ENCODE measurements at regions not wholly inside any gene's neighbourhood (a gene's known extent, or its start where the extent isn't known, plus 50 kb on each side); places are given as distances from the start of the nearest gene placed in this dataset.

DNA sequence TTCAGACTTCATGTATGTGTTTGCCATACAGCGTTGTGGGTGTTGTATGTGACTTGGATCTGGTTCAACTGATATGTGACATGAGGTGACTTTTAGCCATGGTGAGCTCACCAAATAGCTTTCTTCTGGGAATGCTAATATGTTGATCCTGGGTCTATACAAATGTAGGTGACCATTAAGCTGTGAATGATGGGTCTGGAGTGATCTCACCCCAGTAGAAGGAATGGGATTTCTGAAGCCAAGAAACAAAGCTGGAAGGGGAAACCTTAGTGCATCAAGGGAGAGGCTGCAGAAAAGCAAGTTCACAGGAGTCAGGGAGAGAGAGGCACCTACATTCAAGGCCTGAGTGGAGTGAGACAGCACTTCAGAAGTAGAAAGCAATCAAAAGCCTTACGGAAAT is 421.0 kb upstream of the THRB start:
- TF ChIP-seq EZH2 (IDR thresholded peaks at IDR 0.05; ENCODE audit: low read length): no peak
- TF ChIP-seq, protein P1, sequence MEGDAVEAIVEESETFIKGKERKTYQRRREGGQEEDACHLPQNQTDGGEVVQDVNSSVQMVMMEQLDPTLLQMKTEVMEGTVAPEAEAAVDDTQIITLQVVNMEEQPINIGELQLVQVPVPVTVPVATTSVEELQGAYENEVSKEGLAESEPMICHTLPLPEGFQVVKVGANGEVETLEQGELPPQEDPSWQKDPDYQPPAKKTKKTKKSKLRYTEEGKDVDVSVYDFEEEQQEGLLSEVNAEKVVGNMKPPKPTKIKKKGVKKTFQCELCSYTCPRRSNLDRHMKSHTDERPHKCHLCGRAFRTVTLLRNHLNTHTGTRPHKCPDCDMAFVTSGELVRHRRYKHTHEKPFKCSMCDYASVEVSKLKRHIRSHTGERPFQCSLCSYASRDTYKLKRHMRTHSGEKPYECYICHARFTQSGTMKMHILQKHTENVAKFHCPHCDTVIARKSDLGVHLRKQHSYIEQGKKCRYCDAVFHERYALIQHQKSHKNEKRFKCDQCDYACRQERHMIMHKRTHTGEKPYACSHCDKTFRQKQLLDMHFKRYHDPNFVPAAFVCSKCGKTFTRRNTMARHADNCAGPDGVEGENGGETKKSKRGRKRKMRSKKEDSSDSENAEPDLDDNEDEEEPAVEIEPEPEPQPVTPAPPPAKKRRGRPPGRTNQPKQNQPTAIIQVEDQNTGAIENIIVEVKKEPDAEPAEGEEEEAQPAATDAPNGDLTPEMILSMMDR (optimal IDR thresholded peaks at IDR 0.05 in 1 of 3, IDR thresholded peaks at IDR 0.05 in 1 of 3, conservative IDR thresholded peaks at IDR 0.05 in 1 of 3; ENCODE audit: extremely low read depth in 1 of 3, insufficient read depth in 2 of 3, low read length in 3 of 3): no peak
